Ovary (tissue), 3 donors: ENCODE measurements at regions not wholly inside any gene's neighbourhood (a gene's known extent, or its start where the extent isn't known, plus 50 kb on each side); places are given as distances from the start of the nearest gene placed in this dataset.

Experiments
- EP300 ChIP-seq: sonication (generic); formaldehyde crosslinking; IDR thresholded peaks from one replicate; pipeline ENCODE4 v1.6.1; 2017; ENCODE audit warnings: antibody characterized with exemption
- POLR2A ChIP-seq: fragments of 450-650 bp; IDR thresholded peaks from one replicate; pipeline ENCODE4 v1.6.1; 2017; ENCODE audit warnings: antibody characterized with exemption, mild to moderate bottlenecking, moderate library complexity
- TF ChIP-seq, protein P1 (sequence below), 3 donors: fragments of 450-650 bp in 2 of 3; fragments of 200-600 bp in 1 of 3; IDR thresholded peaks; one replicate each; pipeline versions ENCODE4 v1.5.1 to v1.8.0; 2016 to 2022; ENCODE audit warnings: antibody characterized with exemption in 3 of 3, mild to moderate bottlenecking in 1 of 3
- donor health status: DM: no; HTN: no; CAD: no.

DNA sequence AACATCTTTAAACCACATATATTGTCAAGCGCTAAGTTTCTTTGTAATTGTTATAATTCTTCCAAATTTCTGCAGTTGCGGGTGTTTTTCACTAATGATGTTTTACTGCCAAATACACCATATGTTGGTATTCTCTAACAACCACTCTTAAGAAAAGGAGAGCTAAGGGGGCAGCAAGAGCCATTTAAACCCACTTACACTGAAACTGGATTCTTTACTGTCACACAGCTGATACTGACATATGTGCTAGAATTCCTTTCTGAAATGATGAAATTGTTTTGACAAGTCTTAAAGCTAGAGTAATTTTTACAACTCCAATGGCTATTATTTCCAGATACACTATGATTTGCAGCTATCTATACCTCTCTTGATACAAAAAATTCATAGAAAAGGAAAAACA, 483.1 kb downstream of the CDH11 start:
- TF ChIP-seq POLR2A (no peak), EP300 (no peak)
- TF ChIP-seq, protein P1, sequence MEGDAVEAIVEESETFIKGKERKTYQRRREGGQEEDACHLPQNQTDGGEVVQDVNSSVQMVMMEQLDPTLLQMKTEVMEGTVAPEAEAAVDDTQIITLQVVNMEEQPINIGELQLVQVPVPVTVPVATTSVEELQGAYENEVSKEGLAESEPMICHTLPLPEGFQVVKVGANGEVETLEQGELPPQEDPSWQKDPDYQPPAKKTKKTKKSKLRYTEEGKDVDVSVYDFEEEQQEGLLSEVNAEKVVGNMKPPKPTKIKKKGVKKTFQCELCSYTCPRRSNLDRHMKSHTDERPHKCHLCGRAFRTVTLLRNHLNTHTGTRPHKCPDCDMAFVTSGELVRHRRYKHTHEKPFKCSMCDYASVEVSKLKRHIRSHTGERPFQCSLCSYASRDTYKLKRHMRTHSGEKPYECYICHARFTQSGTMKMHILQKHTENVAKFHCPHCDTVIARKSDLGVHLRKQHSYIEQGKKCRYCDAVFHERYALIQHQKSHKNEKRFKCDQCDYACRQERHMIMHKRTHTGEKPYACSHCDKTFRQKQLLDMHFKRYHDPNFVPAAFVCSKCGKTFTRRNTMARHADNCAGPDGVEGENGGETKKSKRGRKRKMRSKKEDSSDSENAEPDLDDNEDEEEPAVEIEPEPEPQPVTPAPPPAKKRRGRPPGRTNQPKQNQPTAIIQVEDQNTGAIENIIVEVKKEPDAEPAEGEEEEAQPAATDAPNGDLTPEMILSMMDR (IDR thresholded peaks at IDR 0.05) = no peak
